Right lobe of liver (tissue), 6 donors: ENCODE measurements at regions not wholly inside any gene's neighbourhood (a gene's known extent, or its start where the extent isn't known, plus 50 kb on each side); places are given as distances from the start of the nearest gene placed in this dataset.

Source experiments
- ATAC-seq, 4 donors: fragments of 200-7000 bp; cut with Tn5 transposase; one replicate each; pipeline ENCODE4 v1.9.1; 2020; ENCODE audit warnings: mild to moderate bottlenecking in 4 of 4, moderate library complexity in 4 of 4
- DNase-seq, 3 donors: peaks; one replicate each; pipeline ENCODE4 v3.0.0-alpha.2; 2020
- H3K27ac ChIP-seq, 3 donors: fragments of 200-600 bp; one replicate each; pipeline ENCODE4 v1.8.0; 2022
- H3K27me3 ChIP-seq, 2 donors: fragments of 200-600 bp; one replicate each; pipeline ENCODE4 v1.8.0; 2022
- H3K36me3 ChIP-seq, 4 donors: fragments of 200-600 bp; sonication (generic) in 1 of 4; one replicate each; pipeline versions ENCODE4 v1.5.1 to v1.8.0; 2017 to 2022; ENCODE audit warnings: control low read depth in 1 of 4
- H3K4me1 ChIP-seq, 4 donors: fragments of 200-600 bp; sonication (generic) in 1 of 4; one replicate each; pipeline versions ENCODE4 v1.5.1 to v1.8.0; 2017 to 2022; ENCODE audit warnings: control low read depth in 1 of 4
- H3K4me3 ChIP-seq, 3 donors: fragments of 200-600 bp; one replicate each; pipeline ENCODE4 v1.8.0; 2022
- H3K9me3 ChIP-seq, 4 donors: fragments of 200-600 bp; sonication (generic) in 1 of 4; one replicate each; pipeline versions ENCODE4 v1.5.1 to v1.8.0; 2017 to 2022; ENCODE audit warnings: control low read depth in 1 of 4
- CTCF ChIP-seq, 4 donors: fragments of 200-600 bp in 3 of 4; fragments of 450-650 bp in 1 of 4; IDR thresholded peaks; one replicate each; pipeline versions ENCODE4 v1.5.1 to v1.8.0; 2016 to 2022; ENCODE audit warnings: antibody characterized with exemption in 4 of 4, mild to moderate bottlenecking in 2 of 4
- POLR2A ChIP-seq: fragments of 450-650 bp; IDR thresholded peaks from one replicate; pipeline ENCODE4 v1.6.1; 2017; ENCODE audit warnings: antibody characterized with exemption, mild to moderate bottlenecking
- WGBS: methylation state at CpG from one replicate; pipeline ENCODE4 v1.1.6; 2018; ENCODE audit warnings: low coverage, low lambda C conversion rate; ENCODE audit not compliant: insufficient coverage; ENCODE audit errors: missing lambda C conversion rate; 5-methylcytosine and 5-hydroxymethylcytosine counted together
- intact Hi-C, 2 donors: fragments of 100-400 bp; cut with DNase I; formaldehyde crosslinking; loops; one replicate each; pipeline versions ENCODE4 v1.11.2 to v1.14.1; 2022
- donor health status: DM: no; HTN: yes; CAD: no.
- donor health status: DM: no; HTN: no; CAD: no.
- donor health status: DM: no; HTN: no; CAD: no.
- donor health status: DM: no; HTN: yes; CAD: no.
- donor health status: DM: no; HTN: yes; CAD: no.

GRCh38 chr4:81836716-81837115, 365.0 kb upstream of the RASGEF1B start:
- Histone ChIP-seq H3K27me3 (no peaks in the 10 kb centered on the region), H3K36me3 (no peaks in the 10 kb centered on the region), H3K9me3 (no peaks in the 10 kb centered on the region), H3K4me1 (no peaks in the 10 kb centered on the region), H3K27ac (no peak overlapping the region), H3K4me3 (no peak overlapping the region)
- 50% methylated on average over 1 of the region's 1 CpG for WGBS
- DNase-seq (no peak), ATAC-seq (no peak)
- TF ChIP-seq CTCF (IDR thresholded peaks at IDR 0.05) (no peak), POLR2A (no peak)
- intact Hi-C loops, result no loop called here

- no peaks in the 10 kb centered on the region for H3K27me3 ChIP-seq
- no peak overlapping the region for H3K27ac ChIP-seq
- DNase-seq (no peak), ATAC-seq (no peak)
- TF ChIP-seq CTCF (IDR thresholded peaks at IDR 0.05), result no peak
- no peak for TF ChIP-seq POLR2A
- no peaks in the 10 kb centered on the region for H3K9me3 ChIP-seq
- H3K4me3 ChIP-seq, result no peak overlapping the region
- 89% methylated on average over 3 of the region's 3 CpGs for WGBS
- intact Hi-C loops, result no loop called here
- no peaks in the 10 kb centered on the region for H3K36me3 ChIP-seq
- H3K4me1 ChIP-seq, result no peaks in the 10 kb centered on the region
Measured at GRCh38 chr4:81833576-81833975, 361.9 kb upstream of the RASGEF1B start.

GRCh38 chr4:81828991-81829390, 357.3 kb upstream of the RASGEF1B start:
- no CpG with 5 or more reads among the region's 1 CpG for WGBS
- no peaks in the 10 kb centered on the region for H3K9me3 ChIP-seq
- no peak overlapping the region for H3K27ac ChIP-seq
- no peaks in the 10 kb centered on the region for H3K27me3 ChIP-seq
- intact Hi-C loops, result no loop called here
- ATAC-seq (peak; percentile 93 to 100 (median 98)), DNase-seq (peak; percentile 67 to 86 (median 84))
- TF ChIP-seq POLR2A (no peak), CTCF (IDR thresholded peaks at IDR 0.05) (no peak)
- no peaks in the 10 kb centered on the region for H3K4me1 ChIP-seq
- no peaks in the 10 kb centered on the region for H3K36me3 ChIP-seq
- H3K4me3 ChIP-seq, result no peak overlapping the region

- 92% methylated on average over 4 of the region's 4 CpGs for WGBS
- DNase-seq, result no peak
- no peak for ATAC-seq
Measured at GRCh38 chr4:81827577-81828202, 356.0 kb upstream of the RASGEF1B start.

More at GRCh38 chr4:81827577-81828202, 356.0 kb upstream of the RASGEF1B start:
- no peaks in the 10 kb centered on the region for H3K9me3 ChIP-seq
- intact Hi-C loops, result no loop called here
- no peak overlapping the region for H3K4me3 ChIP-seq
- H3K27me3 ChIP-seq, result no peaks in the 10 kb centered on the region
- H3K27ac ChIP-seq, result no peak overlapping the region
- no peaks in the 10 kb centered on the region for H3K4me1 ChIP-seq
- TF ChIP-seq CTCF (IDR thresholded peaks at IDR 0.05) (no peak), POLR2A (no peak)
- no peaks in the 10 kb centered on the region for H3K36me3 ChIP-seq
